GM18517 (cell line): ENCODE measurements at regions not wholly inside any gene's neighbourhood (a gene's known extent, or its start where the extent isn't known, plus 50 kb on each side); places are given as distances from the start of the nearest gene placed in this dataset.

ENCODE experiments used
- ATAC-seq: cut with Tn5 transposase; IDR thresholded peaks from one replicate; pipeline ENCODE4 v1.9.1; 2021; ENCODE audit warnings: mild to moderate bottlenecking, moderate library complexity; ENCODE audit not compliant: unreplicated experiment

DNA sequence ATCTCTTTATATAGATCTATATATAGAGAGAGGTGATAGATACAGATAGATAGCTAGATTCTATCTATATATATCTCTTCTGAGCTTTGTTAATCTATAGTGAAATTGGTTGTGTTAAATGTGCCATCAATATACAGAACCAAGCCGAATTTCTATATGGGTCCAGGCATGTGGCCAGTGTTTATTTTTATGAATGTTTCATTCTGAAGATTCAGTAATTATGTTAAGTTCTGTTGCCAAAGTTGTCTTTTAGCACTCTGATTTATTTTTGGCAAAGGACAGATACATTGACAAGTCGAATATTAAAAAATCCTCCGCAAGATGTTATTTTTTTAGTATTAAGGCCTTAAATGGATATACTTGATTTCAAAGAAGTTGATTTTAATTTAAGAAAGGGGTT is 190.4 kb upstream of the HTR2A start:
- no peak for ATAC-seq

DNA sequence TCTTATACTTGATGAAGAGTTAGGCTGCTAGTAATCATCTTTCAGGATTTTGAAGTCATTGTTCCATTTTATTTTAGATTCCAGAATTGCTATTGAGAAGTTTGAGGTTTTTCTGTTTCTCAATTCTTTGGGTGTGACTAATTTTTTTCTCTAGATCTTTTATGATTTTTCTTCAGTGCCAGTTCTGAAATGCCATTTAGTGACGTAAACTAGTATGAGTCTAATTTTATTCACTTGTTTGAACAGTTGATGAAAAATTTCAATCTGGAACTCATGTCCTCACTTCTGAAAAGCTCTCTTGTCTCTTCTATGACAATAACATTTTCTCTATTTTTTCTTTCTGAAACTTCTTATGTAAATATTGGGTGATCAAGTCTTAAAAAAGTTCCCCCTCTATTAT is 188.5 kb upstream of the HTR2A start:
- no peak for ATAC-seq

DNA sequence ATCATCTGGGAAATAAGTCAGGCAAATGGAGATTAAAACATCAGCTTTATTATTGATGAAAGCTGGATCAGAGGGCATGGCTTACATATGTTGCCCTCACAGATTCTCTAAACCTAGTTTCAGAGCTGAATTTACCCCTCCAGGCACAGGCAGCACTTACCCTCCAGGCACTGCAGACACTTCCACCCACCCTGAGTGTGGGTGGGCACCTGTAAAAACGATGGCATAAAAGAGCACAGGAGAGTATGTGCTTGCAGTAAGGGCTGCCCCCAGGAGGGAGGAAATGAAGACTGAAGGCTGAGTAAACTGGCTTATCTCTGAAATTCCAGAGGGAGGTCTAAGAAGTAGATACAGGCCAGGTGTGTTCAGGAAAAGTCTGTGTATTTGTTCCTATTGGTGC is 185.0 kb upstream of the HTR2A start:
- no peak for ATAC-seq

DNA sequence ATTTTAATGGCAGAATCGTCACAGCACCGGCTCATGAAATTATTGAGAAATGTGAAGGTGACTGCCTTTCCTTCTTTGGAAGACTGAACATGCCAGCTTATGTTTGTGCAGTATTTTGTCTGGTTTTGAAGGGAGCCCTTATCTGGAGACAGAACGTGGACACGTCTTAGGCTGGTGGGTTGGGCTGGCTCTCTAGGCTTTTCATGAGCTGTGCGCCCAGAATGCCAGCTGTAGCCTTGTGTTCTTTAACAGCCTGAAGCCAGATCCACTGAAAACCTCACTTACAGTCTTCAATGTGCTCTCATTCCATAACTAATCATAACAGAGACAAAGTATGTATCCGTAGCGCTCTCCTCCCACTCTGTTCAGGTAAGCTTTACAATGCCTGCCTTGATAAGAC is 184.4 kb upstream of the HTR2A start:
- ATAC-seq: no peak

DNA sequence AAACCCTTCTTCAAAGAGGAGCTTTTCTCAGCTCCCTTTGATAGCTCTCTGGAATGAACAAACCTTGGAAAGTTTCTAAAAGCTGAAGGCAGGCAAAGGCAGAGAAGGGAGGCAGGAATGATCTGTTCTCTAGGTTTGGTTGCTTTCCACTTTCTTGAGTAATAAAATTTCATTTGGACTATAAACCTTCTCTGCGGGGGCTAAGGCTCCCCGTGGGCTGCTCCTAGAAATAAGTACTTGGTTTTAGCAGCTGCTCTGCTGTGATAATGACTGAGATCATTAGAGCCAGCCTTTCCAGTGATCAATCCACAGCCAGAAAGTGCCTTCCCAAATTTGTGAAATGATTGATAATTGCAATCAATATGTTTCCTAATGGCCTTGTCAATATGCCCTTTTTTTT is 183.8 kb upstream of the HTR2A start:
- no peak for ATAC-seq

DNA sequence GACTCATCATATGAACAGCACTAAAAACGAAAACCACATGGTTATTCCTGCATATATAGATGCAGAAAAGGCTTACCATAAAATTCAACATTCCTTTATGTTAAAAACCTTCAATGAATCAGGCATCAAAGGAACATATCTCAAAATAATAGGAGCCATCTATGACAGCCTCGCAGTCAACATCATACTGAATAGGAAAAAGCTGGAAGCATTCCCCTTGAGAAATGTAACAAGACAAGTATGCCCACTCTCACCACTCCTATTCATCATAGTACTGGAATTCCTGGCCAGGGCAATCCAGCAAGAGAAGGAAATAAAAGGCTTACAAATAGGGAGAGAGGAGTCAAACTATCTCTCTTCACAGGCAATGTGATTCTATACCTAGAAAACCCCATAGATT is 179.6 kb upstream of the HTR2A start:
- ATAC-seq: no peak

DNA sequence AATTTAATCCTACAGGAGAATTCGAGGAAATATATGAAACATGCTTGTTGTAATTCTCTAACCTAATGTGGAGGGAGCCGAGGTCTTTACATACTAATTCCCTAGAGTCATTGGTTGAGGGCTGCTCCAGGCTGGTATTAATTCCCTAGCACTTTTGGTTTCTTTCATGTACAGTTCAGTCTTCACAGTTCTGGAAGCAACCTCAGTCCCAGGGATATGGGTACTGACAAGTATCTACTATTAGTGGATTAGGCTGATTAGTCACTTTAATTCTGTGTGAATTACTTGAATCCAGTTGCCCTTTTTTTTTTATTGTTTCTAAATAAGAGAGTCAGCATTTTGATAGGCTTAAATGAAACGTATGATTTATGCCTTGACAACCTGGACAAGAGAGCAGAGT is 172.3 kb upstream of the HTR2A start:
- ATAC-seq: no peak

DNA sequence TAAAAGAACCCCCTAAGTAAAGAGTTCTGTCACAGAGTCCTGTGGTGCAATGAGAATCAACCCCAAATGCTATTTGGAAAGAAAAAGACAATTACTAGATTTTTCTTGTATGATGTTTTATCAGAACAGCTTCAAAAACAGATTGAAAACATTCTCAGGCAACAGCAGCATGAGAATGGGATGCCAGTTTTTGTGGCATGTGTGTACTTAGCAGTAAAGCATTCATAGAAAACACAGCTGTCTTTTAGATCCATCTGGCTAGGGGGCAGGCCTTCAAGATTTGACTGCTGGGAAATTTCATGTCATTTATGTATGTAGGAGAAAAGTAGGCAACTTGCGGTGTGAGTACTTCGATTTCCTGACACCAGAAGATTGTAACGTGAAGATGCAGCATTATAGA is 170.5 kb upstream of the HTR2A start:
- ATAC-seq: no peak

DNA sequence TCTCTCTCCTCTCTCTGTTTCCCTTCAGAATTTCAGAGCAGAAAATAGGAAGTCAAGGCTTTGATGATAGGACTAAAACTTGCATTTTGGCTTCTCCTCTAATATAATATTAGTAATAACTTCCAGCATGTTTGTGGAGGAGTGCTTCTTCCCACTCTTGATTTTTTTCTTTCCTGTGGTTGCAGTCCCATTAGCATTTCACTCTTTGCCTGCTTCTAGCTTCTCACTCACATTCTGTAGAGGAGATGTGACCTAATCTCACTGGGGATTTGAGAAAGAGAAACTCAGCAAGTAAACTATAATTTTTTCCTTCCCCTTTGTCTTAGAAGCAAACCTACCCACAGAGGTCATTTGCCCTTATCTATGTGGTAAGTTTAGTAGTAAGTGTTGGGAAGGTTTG is 169.4 kb upstream of the HTR2A start:
- ATAC-seq: no peak

DNA sequence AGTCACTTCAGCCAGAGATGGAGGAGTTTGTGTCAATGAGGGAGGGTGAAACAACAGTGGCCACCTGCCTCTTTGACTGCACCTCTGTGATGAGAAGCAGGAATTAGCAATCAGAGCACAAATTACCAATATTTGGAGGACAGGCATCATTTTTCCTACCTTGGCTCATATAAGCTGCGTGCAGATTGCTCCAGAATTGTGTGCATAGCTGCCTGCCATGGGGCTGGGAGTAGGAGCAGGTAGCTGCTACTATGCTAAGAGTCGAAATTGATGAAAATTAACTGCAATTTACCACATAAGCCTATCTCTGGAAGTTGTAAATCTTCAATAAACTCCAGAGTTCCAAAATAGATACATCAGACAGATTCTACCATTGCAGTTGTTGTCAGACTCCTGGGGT is 167.5 kb upstream of the HTR2A start:
- ATAC-seq: no peak

DNA sequence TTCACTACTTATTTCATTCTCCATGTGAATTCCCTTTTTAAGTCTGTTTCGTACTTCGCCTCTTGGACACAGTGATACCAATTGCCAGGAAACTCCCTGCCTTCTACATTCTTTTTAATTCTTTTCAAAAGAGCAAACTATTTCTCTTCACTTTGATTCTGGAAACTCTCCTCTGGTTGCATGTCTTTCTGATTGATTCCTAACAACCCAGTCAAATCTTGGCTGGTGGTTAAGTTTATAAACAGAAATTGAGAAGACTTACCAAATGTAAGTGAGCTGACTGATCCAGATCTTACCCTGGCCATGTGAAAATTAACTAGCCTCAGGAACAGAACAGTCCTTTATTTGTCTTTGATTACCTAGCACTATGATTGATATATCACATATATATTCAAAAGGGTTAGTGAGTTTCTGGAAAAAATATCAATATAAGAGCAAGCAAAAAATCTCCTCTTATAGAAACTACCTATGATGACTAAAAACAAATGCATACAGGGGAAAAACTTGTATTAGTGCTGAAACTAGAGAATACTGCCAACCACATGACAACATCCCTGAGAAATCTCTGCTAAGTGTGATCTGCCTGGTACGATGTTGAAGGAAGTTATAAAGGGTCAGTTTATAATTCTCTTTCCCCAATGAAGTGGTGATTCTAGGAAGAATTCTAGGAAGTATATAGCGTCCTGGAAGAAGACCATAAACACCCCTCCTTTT is 152.6 kb upstream of the HTR2A start:
- ATAC-seq: no peak

DNA sequence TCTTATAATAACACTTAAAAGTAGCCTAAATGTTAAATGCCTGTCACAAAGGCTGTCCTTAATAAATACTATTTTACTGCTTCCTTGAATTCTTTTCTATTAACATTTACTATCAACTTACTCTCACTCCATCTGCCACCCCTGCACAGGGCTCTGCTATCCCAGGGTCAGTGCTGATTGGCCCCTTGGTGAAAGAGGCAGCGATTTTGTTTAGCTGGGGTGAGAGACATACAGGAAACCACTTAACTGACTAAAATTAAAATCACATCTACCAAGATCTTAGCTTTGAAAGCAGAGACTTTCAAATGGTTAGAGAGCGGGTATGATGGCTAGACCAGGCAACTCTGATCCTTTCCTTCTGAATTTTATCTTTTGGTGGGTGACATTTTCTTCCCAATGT is 149.9 kb upstream of the HTR2A start:
- no peak for ATAC-seq

DNA sequence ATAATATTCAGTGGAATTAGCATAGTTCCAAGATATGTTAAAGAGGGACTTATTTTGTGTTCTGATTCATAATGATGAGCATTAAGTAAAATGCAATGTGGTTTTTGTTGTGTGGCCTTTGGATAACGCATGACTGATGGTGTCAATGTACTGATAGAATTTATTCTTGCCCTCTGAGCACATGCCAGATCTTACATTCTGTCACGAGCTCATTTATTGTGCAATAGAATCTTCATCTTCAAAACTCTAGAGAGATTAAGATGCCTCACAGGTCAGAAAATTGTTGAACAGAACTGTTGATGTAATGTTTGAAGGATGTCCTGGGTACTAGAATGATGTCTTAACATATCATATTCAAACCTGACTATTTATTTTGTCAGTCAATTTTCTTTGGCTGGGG is 148.0 kb upstream of the HTR2A start:
- no peak for ATAC-seq

DNA sequence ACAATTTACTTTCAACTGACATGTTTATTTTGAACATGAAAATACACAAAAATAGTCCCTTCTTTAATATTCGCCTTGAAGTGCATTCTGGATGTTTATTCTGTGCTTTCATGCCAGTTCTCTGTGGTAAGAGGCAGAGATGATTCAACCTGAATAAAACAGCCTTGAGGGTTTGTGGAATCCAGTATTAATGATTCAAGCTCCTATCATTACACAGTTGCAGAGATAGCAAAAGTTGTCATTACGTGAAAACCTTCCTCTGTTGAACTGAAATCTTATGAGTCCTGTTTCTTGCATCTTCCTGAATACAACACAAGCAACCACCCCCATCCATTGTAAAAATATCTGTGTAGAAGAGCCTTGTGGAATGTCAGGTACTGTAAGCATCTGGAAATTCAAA is 142.3 kb upstream of the HTR2A start:
- no peak for ATAC-seq

DNA sequence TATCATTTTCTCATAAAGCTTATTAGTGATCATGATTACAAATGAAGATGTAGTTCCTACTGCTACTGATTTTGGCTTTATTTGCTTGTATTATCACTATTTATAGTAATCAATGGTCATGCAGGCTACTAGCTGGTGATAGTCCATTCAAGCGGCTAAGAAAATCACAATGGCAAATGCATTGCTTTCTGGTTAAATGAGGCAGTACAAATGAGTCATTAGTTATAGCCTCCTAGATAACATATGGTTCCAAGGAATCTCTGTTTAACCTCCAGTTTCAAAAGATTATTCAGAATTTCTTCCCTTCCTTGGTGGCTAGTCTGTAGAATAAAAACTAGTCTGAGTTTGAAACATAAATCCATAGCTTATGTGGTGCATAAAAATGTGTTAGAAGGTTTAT is 141.3 kb upstream of the HTR2A start:
- no peak for ATAC-seq

DNA sequence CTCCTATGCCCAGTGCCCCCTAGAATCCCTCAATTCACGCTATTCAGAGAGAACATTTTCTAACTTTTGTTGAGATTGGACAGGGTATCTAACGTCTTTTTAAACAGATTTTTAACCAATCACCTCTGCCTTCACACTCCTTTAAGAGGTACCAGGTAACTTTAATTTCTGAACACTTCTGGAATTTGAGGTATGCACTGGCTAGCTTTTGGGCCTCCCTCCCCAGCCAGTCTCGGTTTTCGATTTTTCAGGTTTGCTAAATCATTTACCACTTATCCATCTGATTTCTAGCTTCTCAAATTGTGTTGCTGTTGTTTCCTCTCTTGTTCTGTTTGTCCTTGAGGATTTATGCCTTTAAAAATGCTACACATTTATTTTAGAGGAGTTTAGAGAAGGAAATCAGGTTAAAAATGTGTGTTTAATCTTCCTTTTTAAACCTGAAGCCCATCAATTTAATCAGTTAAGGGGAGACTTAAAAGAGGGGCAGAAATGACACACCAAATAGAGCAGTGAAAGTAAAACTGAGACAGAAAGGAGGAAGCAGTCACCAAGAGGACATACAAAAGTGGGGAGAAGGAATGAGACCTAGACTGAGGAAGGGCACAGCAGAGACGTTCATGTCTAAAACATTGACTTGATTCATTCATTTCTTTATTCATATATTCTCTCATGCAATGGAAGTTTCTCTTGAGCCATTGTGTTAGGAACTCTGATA is 139.6 kb upstream of the HTR2A start:
- ATAC-seq: peak; percentile 99

DNA sequence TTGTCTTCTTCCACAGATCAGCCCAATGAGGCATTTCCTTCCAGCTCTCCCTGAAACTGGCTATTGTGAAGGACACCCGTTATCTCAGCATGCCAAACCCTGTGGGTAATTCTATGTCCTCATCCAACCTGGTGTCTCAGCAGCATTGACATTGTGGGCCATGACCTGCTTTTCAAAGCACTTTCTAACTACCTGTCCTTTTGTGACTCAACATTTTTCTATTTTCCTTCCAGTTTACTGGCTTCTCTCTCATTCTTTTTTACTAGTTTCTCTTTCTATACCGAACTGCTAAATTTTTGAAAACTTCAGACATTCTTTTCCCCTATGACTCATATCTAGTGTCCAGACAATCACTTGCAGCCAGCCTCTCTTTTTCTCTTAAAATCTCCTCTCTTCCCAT is 136.4 kb upstream of the HTR2A start:
- no peak for ATAC-seq

DNA sequence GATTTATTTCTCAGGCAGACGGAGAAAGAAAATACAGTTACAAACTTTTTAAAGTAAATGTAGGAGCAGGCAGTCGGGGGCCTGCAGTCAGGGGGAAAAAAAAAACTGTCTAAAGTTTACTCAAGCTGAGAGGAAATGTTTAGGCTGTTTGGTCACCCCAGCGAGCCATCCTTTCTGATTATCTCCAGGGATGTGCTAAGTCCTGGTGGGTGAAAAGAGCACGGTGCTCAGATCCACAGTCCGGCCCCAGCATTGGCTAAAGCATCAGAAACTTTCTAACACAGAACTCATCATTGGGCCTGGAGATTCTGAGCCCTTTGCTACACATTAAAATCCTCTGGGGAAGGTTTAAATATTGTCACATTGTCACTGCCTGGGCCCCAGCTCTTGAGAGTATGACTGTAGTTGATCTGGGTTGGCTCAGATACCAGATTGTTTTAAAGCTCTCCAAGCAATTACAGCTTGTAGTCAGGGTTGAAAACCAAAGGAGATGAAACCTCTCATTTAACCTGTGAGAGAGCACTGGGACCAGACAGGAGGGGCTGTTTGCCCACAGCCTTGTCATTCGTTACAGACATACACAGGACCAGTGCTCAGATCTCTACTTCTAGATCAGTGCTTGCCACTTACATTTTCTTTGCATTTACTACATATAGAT is 131.1 kb upstream of the HTR2A start:
- ATAC-seq: no peak

DNA sequence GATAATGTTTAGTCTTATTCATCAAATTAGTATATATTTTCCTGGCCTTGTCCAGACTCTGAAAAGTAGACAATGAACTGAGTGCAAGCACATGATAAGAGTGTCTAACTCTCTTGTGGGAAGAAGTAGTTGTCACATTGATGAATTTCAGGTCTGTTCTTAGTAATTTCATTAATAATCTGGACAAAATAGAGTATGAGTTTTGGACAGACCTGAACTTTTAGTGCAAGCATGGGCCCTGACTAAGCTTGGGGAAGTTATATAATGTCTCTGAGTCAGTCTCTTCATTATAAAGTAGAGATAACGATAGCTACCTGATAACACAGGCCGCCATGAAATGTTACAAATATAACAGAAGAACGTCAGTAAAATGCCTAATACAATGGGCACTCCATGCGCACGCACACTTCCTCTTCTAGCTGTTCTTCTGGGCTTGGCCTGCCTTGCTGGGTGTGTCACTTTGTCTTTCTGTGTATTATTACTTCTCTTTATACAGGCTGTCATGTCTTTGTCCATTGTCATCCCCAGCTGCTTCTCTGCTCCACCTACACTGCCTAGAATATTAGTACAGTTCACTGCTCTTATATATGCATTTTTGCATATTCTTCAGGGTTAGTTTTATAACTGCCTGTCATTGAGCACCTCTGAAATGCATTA is 129.1 kb upstream of the HTR2A start:
- ATAC-seq: no peak

DNA sequence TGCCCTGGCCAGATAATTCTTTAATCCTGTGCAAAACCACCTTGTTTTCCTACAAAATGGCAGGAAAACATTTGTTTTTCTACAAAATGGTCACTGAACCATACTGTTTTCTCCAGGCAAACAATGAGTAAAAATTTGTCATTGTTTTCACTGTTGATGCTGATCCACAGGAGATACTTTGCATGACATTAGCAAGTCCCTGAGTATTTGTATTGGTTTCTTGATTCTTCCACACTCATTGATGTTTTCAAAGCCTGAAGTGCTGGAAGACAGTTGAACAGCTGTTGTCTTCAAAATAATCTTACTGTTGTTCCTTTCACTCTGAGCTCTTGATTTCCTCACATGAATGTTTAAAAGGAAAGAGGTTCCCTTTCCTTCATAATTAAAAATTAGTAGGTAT is 123.1 kb upstream of the HTR2A start:
- ATAC-seq: no peak

DNA sequence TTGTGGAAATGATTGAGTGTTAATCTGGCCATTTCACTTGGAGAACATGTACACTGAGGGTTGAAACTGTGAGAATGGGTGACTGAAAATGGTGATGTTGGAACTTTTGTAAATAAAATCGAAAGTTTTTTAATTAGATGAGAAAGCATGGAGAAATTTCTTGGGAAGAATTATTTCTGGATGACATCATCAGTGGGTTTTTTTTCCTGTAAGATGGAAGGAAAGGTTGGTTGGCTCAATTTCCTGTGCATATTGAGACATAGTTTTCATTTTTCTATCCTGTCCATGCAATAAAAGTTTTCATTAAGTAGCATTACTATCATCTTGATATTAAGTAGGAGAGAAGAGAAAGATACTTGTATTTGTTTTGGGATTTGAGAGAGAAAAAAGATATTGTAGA is 120.6 kb upstream of the HTR2A start:
- no peak for ATAC-seq

DNA sequence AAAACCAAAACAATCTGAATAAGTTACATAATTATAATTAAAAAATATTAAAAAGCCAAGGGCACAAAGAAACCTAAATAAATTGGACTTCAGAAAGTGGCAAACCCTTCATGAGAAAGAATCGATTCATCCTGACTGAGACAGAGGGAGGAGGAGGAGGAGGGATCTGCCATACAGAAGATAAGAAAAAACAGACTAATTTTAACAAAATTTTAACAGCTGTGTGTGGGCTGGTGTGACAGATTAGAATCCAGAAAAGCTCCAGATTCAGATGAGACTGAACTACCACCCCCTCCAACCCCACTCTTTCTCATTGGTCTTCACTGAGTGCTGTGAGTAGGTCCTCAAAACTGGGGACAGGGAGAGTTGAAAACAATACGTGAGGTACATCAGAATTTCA is 111.5 kb upstream of the HTR2A start:
- no peak for ATAC-seq
